Activated B cell treated with CpG ODN at 0.5 μM for 24 hours (primary cell): ENCODE measurements at regions not wholly inside any gene's neighbourhood (a gene's known extent, or its start where the extent isn't known, plus 50 kb on each side); places are given as distances from the start of the nearest gene placed in this dataset.

Source experiments
- ATAC-seq: fragments of 200-7000 bp; cut with Tn5 transposase; one replicate; pipeline ENCODE4 v1.10.0; 2021; ENCODE audit warnings: low read depth, mild to moderate bottlenecking, moderate library complexity
- CTCF ChIA-PET: fragments of 350-600 bp; sonication (Branson Sonifier 250); formaldehyde crosslinking; loops from one replicate; lab custom pipeline; 2021; ENCODE audit warnings: antibody characterized with exemption; lab: Charles Lee
- POLR2A ChIA-PET: fragments of 350-600 bp; sonication (Branson Sonifier 250); formaldehyde crosslinking; loops from one replicate; lab custom pipeline; 2021; ENCODE audit warnings: antibody characterized with exemption; lab: Charles Lee
- DNase-seq: peaks from one replicate; pipeline ENCODE4 v3.0.0; 2022
- H3K27ac Mint-ChIP-seq: one replicate; pipeline ENCODE4 v1.8.0; 2020; ENCODE audit warnings: mixed read lengths
- H3K27me3 Mint-ChIP-seq: one replicate; pipeline ENCODE4 v1.8.0; 2021; ENCODE audit warnings: mixed read lengths
- H3K36me3 Mint-ChIP-seq: one replicate; pipeline ENCODE4 v1.8.0; 2021; ENCODE audit warnings: low read depth, mixed read lengths
- H3K4me1 Mint-ChIP-seq: one replicate; pipeline ENCODE4 v1.8.0; 2021; ENCODE audit warnings: mixed read lengths
- H3K4me3 Mint-ChIP-seq: one replicate; pipeline ENCODE4 v1.8.0; 2020; ENCODE audit warnings: mild to moderate bottlenecking, mixed read lengths
- H3K9me3 Mint-ChIP-seq: one replicate; pipeline ENCODE4 v1.8.0; 2020; ENCODE audit warnings: mixed read lengths
- CTCF ChIP-seq: fragments of 200-600 bp; IDR thresholded peaks from one replicate; pipeline ENCODE4 v1.8.0; 2022; ENCODE audit warnings: antibody characterized with exemption, mild to moderate bottlenecking
- intact Hi-C: fragments of 100-400 bp; cut with micrococcal nuclease; formaldehyde crosslinking; loops from one replicate; pipeline ENCODE4 v1.15.1; 2024

GRCh38 chr20:57007171-57007540 is 259.3 kb downstream of the BMP7 start:
- no peak overlapping the region for H3K4me3 Mint-ChIP-seq
- CTCF ChIA-PET: no interaction called here
- no peak for ATAC-seq
- no peak for TF ChIP-seq CTCF
- POLR2A ChIA-PET: no interaction called here
- DNase-seq: no peak
- intact Hi-C loops: no loop called here
- peaks cover 10% of the 10 kb centered on the region for H3K4me1 Mint-ChIP-seq
- H3K9me3 Mint-ChIP-seq: no peaks in the 10 kb centered on the region
- H3K27ac Mint-ChIP-seq: no peak overlapping the region
- peaks cover 15% of the 10 kb centered on the region for H3K27me3 Mint-ChIP-seq
- no peaks in the 10 kb centered on the region for H3K36me3 Mint-ChIP-seq

GRCh38 chr20:57008217-57008616 is 258.2 kb downstream of the BMP7 start:
- Mint-ChIP-seq H3K36me3 (no peaks in the 10 kb centered on the region), H3K4me1 (peaks cover 10% of the 10 kb centered on the region), H3K27me3 (peaks cover 19% of the 10 kb centered on the region), H3K9me3 (no peaks in the 10 kb centered on the region), H3K4me3 (no peak overlapping the region), H3K27ac (no peak overlapping the region)
- POLR2A ChIA-PET: no interaction called here
- ATAC-seq: no peak
- CTCF ChIA-PET: no interaction called here
- no peak for DNase-seq
- intact Hi-C loops: no loop called here
- no peak for TF ChIP-seq CTCF

GRCh38 chr20:57009355-57009754 is 257.1 kb downstream of the BMP7 start:
- peaks cover 10% of the 10 kb centered on the region for H3K4me1 Mint-ChIP-seq
- no peaks in the 10 kb centered on the region for H3K36me3 Mint-ChIP-seq
- CTCF ChIA-PET: no interaction called here
- no peaks in the 10 kb centered on the region for H3K9me3 Mint-ChIP-seq
- intact Hi-C loops: no loop called here
- no peak for TF ChIP-seq CTCF
- H3K27ac Mint-ChIP-seq: no peak overlapping the region
- no peak for ATAC-seq
- peaks cover 19% of the 10 kb centered on the region for H3K27me3 Mint-ChIP-seq
- H3K4me3 Mint-ChIP-seq: no peak overlapping the region
- DNase-seq: no peak
- POLR2A ChIA-PET: no interaction called here

GRCh38 chr20:57009775-57010174 is 256.7 kb downstream of the BMP7 start:
- DNase-seq: no peak
- intact Hi-C loops: no loop called here
- Mint-ChIP-seq H3K36me3 (no peaks in the 10 kb centered on the region), H3K9me3 (no peaks in the 10 kb centered on the region), H3K27ac (no peak overlapping the region), H3K4me1 (peaks cover 10% of the 10 kb centered on the region), H3K27me3 (peaks cover 19% of the 10 kb centered on the region), H3K4me3 (no peak overlapping the region)
- TF ChIP-seq CTCF: no peak
- POLR2A ChIA-PET: no interaction called here
- ATAC-seq: no peak
- CTCF ChIA-PET: no interaction called here

GRCh38 chr20:57012691-57013090 is 253.8 kb downstream of the BMP7 start:
- Mint-ChIP-seq H3K4me1 (no peaks in the 10 kb centered on the region), H3K27me3 (peaks cover 15% of the 10 kb centered on the region), H3K9me3 (no peaks in the 10 kb centered on the region), H3K4me3 (no peak overlapping the region), H3K36me3 (no peaks in the 10 kb centered on the region), H3K27ac (no peak overlapping the region)
- DNase-seq (no peak), ATAC-seq (no peak)
- no peak for TF ChIP-seq CTCF
- intact Hi-C loops: no loop called here
- POLR2A ChIA-PET: no interaction called here
- CTCF ChIA-PET: no interaction called here
